ENCODE measurements at regions not wholly inside any gene's neighbourhood (a gene's known extent, or its start where the extent isn't known, plus 50 kb on each side); places are given as distances from the start of the nearest gene placed in this dataset.
"Not testable (repeated sequence)": the region's sequence is repeated elsewhere in the genome, so short reads cannot be mapped to it uniquely, and the experiment has no call there.

- no peak for DNase-seq (ENCODE audit: low read depth in 2 of 2, low spot score in 1 of 2)
Observed at GRCh38 chr13:52931539-52932431, 83.3 kb upstream of the PCDH8 start.

GRCh38 chr13:52931131-52931530 is 82.7 kb upstream of the PCDH8 start:
- DNase-seq (ENCODE audit: low read depth in 2 of 2, low spot score in 1 of 2), result no peak

- DNase-seq (ENCODE audit: low read depth in 2 of 2, low spot score in 1 of 2), result no peak
Observed at GRCh38 chr13:52929846-52930245, 81.4 kb upstream of the PCDH8 start.

GRCh38 chr13:52926971-52927370 is 78.5 kb upstream of the PCDH8 start:
- no peak for DNase-seq (ENCODE audit: low read depth in 2 of 2, low spot score in 1 of 2)

GRCh38 chr13:52925775-52926285 is 77.4 kb upstream of the PCDH8 start:
- no peak for DNase-seq (ENCODE audit: low read depth in 2 of 2, low spot score in 1 of 2)

GRCh38 chr13:52925251-52925650 is 76.8 kb upstream of the PCDH8 start:
- DNase-seq (ENCODE audit: low read depth in 2 of 2, low spot score in 1 of 2), result no peak

GRCh38 chr13:52924289-52925148 is 76.1 kb upstream of the PCDH8 start:
- no peak for DNase-seq (ENCODE audit: low read depth in 2 of 2, low spot score in 1 of 2)

GRCh38 chr13:52922961-52923360 is 74.5 kb upstream of the PCDH8 start:
- no peak for DNase-seq (ENCODE audit: low read depth in 2 of 2, low spot score in 1 of 2)

- no peak for DNase-seq (ENCODE audit: low read depth in 2 of 2, low spot score in 1 of 2)
Observed at GRCh38 chr13:52921194-52921593, 72.8 kb upstream of the PCDH8 start.

GRCh38 chr13:52916486-52916990 is 68.1 kb upstream of the PCDH8 start:
- no peak for DNase-seq (ENCODE audit: low read depth in 2 of 2, low spot score in 1 of 2)

GRCh38 chr13:52911340-52911739 is 62.9 kb upstream of the PCDH8 start:
- DNase-seq (ENCODE audit: low read depth in 2 of 2, low spot score in 1 of 2), result no peak

- DNase-seq (ENCODE audit: low read depth in 2 of 2, low spot score in 1 of 2), result not testable (repeated sequence)
Observed at GRCh38 chr13:52910318-52910717, 61.9 kb upstream of the PCDH8 start.

GRCh38 chr13:52906122-52906903 is 57.9 kb upstream of the PCDH8 start:
- DNase-seq (ENCODE audit: low read depth in 2 of 2, low spot score in 1 of 2), result no peak

GRCh38 chr13:52905701-52906100 is 57.3 kb upstream of the PCDH8 start:
- no peak for DNase-seq (ENCODE audit: low read depth in 2 of 2, low spot score in 1 of 2)

- no peak for DNase-seq (ENCODE audit: low read depth in 2 of 2, low spot score in 1 of 2)
Observed at GRCh38 chr13:52903320-52903719, 54.9 kb upstream of the PCDH8 start.

- DNase-seq (ENCODE audit: low read depth in 2 of 2, low spot score in 1 of 2), result no peak
Observed at GRCh38 chr13:52899206-52899605, 50.8 kb upstream of the PCDH8 start.
